NB4 (cell line): ENCODE measurements at regions not wholly inside any gene's neighbourhood (a gene's known extent, or its start where the extent isn't known, plus 50 kb on each side); places are given as distances from the start of the nearest gene placed in this dataset.

ENCODE experiments used
- POLR2A ChIP-seq: IDR thresholded peaks from 2 replicates; pipeline ENCODE4 v1.6.1; 2011; ENCODE audit warnings: mild to moderate bottlenecking; ENCODE audit not compliant: insufficient read length; ENCODE audit errors: extremely low read depth
- TF ChIP-seq, protein P1 (sequence below): IDR thresholded peaks from one replicate; pipeline ENCODE4 v1.5.1; 2012; ENCODE audit warnings: low read depth, low read length

DNA sequence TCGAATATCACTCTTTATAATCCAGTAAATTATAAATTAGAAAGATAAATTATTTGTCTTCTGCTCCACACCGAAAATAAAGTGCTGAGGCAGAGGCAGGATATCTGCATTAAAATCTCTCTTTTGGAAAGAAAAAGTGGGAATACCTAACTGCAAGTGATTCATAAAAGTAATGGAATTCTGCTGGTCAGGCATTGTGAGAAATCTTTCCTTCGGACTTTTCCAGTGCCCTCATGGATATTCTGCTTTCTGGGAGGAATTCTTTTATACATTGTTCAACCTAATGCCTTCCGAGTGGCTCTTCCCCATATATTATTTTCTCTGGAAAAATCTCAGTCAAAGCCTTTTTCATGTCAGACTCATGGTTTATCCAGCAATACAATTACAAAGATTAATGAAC, 158.3 kb upstream of the RNPC3 start:
- TF ChIP-seq, protein P1, sequence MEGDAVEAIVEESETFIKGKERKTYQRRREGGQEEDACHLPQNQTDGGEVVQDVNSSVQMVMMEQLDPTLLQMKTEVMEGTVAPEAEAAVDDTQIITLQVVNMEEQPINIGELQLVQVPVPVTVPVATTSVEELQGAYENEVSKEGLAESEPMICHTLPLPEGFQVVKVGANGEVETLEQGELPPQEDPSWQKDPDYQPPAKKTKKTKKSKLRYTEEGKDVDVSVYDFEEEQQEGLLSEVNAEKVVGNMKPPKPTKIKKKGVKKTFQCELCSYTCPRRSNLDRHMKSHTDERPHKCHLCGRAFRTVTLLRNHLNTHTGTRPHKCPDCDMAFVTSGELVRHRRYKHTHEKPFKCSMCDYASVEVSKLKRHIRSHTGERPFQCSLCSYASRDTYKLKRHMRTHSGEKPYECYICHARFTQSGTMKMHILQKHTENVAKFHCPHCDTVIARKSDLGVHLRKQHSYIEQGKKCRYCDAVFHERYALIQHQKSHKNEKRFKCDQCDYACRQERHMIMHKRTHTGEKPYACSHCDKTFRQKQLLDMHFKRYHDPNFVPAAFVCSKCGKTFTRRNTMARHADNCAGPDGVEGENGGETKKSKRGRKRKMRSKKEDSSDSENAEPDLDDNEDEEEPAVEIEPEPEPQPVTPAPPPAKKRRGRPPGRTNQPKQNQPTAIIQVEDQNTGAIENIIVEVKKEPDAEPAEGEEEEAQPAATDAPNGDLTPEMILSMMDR: no peak
- no peak for TF ChIP-seq POLR2A
